Esophagus muscularis mucosa (tissue), 3 donors: ENCODE measurements at regions not wholly inside any gene's neighbourhood (a gene's known extent, or its start where the extent isn't known, plus 50 kb on each side); places are given as distances from the start of the nearest gene placed in this dataset.

ENCODE experiments used
- CTCF ChIP-seq, 3 experiments: fragments of 200-600 bp in 2 of 3; fragments of 450-650 bp in 1 of 3; sonication (generic) in 2 of 3; IDR thresholded peaks; one replicate each; pipeline ENCODE4 v1.5.1; 2017 to 2019; ENCODE audit warnings: antibody characterized with exemption in 3 of 3, mild to moderate bottlenecking in 2 of 3, moderate library complexity in 1 of 3
- POLR2A ChIP-seq: fragments of 450-650 bp; IDR thresholded peaks from one replicate; pipeline ENCODE4 v1.6.1; 2017; ENCODE audit warnings: antibody characterized with exemption, moderate library complexity, mild to moderate bottlenecking, low read depth
- POLR2AphosphoS5 ChIP-seq, 2 donors: sonication (generic); formaldehyde crosslinking; IDR thresholded peaks; one replicate each; pipeline ENCODE4 v1.6.1; 2017; ENCODE audit warnings: antibody characterized with exemption in 2 of 2

GRCh38 chr15:91482799-91483198, 370.7 kb upstream of the SLCO3A1 start:
- TF ChIP-seq CTCF (IDR thresholded peaks at IDR 0.05) (no peak), POLR2A (no peak), POLR2AphosphoS5 (IDR thresholded peaks at IDR 0.05) (no peak)
